ENCODE measurements at regions not wholly inside any gene's neighbourhood (a gene's known extent, or its start where the extent isn't known, plus 50 kb on each side); places are given as distances from the start of the nearest gene placed in this dataset.

GRCh38 chr6:170027647-170028043 lies 263.2 kb downstream of the DLL1 start:
- TF ChIP-seq POLR2A (IDR thresholded peaks at IDR 0.05), result no peak
- TF ChIP-seq CTCF (IDR thresholded peaks at IDR 0.05), result no peak

Measured in gastroesophageal sphincter (tissue), 3 donors.